HG02970 (cell line): ENCODE measurements at regions not wholly inside any gene's neighbourhood (a gene's known extent, or its start where the extent isn't known, plus 50 kb on each side); places are given as distances from the start of the nearest gene placed in this dataset.
"Not testable (repeated sequence)": the region's sequence is repeated elsewhere in the genome, so short reads cannot be mapped to it uniquely, and the experiment has no call there.

ENCODE experiments used
- ATAC-seq: cut with Tn5 transposase; IDR thresholded peaks from one replicate; pipeline ENCODE4 v1.9.1; 2021; ENCODE audit warnings: mild to moderate bottlenecking, moderate library complexity, moderate number of reproducible peaks; ENCODE audit not compliant: unreplicated experiment, low FRiP score

DNA sequence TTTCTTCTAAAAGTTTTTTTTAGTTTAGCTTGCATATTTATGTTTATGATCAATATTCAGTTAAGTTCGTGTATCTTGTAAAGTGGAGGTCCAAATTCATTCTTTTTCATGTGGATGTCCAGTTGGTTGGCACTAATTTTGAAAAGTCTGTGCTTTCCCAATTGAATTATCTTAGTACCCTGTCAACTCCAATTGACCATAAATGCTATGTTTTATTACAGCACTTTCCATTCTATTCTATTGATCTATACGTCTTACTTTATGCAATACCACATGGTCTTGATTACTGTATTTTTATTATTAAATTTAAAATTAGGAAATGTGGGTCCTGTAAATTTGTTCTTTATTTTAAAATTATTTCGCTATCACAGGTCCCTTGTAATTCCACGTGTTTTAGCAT, 837.6 kb upstream of the SLC10A2 start:
- no peak for ATAC-seq

DNA sequence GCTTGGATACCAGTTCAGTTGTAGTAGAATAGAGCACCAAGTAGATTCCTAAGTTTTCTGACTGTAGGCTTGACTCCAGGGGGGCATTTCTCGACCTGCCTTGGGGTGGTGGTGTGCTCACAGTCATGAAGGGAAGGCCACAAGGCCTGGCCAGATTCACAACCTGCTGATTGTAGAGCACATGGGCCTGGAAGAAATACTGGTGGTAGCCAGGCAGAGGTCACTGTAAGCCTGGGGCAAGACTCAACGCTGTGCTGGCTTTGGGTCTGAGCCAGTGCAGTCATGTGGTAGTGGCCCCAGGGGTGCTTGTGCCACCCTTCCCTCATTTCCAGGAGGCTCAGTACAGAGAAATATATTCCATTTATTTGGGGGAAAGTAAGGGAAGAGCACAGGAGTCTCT, 832.3 kb upstream of the SLC10A2 start:
- ATAC-seq = no peak

DNA sequence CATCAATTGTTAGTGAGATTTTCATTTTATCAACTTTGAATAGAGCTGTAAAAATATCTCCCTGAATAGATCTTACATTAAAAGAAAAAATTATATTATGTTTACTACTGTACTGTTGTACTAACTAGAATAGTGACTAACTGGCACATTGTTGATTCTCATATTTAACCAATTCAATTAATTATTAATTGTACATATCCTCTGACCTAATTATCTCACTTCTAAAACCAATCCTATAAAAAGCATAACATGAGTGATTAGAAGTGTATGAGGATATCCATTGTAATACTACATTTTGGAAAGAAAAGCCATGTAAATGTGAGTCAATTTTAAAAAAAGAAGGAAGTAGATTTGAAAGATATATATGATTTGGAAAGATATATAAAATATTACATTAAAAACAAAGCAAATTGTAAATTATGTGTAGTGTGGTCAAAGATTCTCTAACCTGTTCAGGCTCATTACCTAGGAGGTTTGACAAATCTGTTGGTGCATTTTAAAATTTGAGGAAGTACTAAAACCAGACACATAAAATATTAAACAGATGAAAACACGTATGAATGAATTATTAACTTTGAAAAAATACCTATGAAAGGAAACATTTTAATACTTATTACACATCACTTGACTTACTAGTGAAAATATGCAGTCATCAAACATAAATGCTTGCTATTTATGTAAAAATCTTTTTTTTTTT, 829.8 kb upstream of the SLC10A2 start:
- ATAC-seq = no peak

DNA sequence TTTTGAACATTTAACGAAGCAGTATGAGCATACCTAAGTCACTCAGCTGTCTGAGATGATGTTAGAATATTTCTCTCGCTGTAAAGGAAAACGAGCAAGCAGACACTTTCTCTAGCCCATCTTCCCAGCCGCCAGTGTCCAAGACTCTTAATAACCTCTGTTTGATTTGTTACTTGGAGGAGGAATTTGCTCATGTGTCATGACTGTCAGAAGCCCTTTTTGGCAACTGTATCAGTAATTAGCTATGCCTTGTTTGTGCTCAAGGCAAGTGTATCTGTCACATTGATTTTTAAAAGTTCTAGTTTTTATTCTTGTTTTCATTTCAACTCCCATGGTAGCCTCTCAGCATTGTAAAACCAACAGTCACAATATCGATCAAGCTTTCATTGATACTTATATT, 828.4 kb upstream of the SLC10A2 start:
- ATAC-seq = no peak

DNA sequence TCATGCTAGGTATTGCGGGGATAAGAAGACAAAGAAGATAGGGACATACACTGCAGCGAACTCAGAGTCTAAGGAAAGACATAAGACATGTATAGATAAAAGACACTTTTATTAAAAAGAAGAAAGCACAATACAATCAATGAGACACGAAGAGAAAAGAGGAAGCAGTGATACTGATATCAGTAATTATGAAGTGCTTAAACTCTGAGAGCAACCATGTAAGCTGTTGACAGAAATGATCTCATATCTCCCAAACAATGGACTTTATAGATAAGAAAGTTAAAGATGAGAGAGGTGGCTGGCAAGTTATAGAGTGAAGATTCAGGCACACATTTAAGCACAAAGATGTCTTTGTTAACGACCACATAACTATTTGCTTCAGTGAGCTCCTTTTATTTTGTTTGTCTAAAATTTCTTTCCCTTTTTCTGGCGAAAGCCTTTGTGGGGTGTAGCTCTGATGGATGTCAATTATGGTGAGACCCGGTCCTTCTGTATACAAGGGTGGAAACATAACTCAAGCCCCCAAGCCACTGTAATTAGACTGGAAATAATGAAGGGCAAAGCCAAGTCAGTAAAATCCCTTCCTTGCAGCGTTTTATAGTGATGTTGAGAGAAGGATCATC, 818.0 kb upstream of the SLC10A2 start:
- no peak for ATAC-seq

DNA sequence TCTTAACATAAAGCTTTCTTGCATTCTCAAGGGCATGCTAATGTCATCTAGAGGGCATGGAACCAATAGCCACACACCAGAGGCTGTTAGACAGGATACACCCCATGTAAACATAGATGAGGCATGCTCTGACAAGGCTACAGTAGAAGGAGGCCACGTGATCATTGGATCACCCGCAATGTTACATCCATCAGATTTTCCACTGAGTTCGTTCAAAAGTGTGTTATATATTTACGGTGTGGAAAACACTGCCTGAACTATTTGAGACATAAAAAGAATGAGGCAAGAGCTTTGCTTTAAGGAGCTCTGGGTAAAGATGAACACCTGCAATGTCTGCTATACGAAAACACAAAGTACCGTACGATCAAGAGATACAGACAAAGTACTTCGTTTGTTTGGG, 817.5 kb upstream of the SLC10A2 start:
- no peak for ATAC-seq

DNA sequence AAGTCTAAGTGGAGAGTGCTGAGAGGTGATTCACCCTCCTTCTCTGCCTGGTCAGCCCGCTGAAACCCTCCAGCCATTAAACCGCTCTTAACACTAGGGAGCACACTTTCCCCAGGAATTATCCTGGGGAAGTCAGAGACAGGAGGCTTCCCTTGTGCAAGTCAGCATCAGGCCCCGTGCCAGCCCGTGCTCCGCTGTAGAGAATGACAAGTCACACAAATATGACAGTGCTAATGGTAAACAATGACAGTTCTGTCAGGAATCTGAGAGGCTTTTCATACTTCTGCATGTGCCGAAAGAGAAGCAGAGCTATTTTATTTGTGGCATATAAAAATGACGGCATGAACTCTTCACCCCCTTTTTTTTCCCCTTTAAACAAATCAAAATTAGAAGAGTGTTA, 816.9 kb upstream of the SLC10A2 start:
- ATAC-seq = no peak

DNA sequence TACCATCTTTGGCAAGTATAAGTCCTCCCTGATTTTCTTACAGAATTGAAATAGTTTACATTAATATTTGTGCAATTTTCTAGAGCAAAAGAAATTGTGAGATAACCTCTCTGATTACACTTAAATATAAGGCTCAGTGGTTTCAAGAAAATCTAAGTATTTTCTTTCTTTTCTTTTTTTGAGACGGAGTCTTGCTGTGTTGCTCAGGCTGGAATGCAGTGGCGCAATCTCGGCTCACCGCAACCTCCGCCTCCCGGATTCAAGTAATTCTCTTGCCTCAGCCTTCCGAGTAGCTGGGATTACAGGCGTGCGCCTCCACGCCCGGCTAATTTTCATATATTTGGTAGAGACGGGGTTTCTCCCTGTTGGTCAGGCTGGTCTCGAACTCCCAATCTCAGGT, 813.9 kb upstream of the SLC10A2 start:
- ATAC-seq = not testable (repeated sequence)

DNA sequence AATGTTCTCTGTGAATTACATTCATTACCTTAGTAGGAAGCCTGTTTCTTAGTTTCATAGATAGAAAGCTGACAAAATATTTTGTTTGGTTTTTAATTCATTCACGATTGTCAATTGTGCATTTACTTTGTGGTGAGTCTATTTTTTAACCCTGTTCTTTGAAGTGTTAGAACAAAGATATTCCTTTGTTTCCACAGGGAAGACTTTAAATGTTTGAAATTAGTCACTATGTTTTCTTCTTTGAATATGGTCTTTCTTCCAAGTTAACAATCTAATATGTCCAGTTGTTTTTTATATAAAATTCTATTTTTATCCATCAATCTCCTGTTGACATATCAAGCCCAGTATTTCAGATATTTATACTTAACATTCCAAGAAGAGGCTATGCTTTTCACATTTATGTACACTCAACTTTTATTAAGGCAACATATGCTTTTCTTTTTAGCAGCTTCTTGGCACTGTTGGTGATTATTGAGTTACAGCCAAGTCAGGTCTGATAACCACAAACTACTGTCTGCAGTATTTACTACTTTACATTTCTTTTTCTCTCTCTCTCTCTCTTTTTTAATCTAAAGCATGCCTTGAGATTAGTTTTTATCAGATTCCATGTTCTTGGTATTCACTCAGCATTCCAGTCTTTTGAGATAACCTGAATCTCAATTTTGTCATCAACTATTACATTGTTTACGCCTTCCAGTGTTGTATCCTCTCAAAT, 812.8 kb upstream of the SLC10A2 start:
- no peak for ATAC-seq

DNA sequence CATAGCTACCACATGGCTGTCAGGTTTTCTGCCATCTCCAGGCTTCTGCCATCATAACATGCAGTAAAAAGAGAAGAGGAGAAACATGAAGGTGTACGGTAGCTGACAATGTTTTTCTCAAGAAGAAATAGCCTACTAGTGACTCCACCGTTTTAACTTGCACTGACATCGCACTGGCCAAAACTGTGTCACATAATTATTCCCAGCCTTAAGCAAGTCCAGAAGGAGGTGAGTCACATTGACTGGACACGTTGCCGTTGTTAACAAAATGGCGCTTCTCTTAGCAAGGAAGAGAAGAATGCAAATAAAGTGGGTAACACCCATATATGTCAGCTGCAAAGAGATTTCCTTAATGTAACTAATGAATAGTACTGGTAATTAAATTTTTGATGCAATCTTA, 810.4 kb upstream of the SLC10A2 start:
- ATAC-seq = no peak

DNA sequence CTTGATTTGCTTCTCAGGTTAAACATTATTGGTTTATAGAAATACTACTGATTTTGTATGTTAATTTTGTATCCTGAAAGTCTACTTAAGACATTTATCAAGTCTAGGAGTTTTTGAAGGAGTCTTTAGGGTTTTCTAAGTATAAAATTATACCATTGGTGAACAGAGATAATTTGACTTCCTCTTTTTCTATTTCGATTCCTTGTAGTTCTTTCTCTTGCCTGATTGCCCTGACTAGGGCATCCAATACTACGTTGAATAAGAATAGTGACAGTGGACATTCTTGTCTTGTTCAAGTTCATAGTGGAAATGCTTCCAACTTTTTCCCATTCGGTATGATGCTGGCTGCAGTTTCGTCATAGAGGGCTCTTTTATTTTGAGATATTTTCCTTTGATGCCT, 807.5 kb upstream of the SLC10A2 start:
- ATAC-seq = no peak

DNA sequence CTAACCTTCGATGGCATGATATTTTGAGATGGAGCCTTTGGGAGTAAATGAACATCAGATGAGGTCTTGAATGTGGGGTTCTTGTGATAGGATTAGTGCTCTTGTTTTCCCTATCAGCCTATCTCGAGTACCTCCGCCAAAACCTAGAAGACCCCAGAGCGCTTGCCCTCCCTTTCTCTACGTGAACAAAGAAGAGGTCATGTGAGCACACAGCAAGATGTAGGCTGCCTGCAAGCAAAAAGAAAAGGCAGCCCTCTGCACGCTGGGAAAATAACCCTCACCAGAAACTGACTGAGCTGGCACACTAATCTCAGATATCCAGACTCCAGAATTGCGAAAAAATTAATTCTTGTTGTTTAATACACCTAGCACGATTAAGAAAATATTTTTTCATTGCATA, 799.8 kb upstream of the SLC10A2 start:
- ATAC-seq = no peak

DNA sequence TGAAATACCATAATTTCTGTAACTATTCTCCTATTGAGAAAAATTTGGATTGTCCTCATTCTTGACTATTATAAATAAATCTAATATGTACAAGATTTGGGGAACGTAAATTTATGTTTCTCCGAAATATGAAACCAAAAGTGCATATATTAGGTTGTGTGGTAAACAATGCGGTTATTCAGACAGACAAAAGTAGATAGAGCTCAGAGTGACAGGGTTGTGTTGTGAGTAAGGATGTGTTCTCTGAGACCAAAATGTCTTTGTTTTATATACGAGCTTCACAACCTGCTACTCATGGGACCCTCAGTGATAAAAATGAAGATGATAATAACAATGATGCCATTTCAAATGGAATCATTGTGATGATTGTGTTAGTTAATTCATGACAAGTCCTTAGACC, 796.3 kb upstream of the SLC10A2 start:
- no peak for ATAC-seq

DNA sequence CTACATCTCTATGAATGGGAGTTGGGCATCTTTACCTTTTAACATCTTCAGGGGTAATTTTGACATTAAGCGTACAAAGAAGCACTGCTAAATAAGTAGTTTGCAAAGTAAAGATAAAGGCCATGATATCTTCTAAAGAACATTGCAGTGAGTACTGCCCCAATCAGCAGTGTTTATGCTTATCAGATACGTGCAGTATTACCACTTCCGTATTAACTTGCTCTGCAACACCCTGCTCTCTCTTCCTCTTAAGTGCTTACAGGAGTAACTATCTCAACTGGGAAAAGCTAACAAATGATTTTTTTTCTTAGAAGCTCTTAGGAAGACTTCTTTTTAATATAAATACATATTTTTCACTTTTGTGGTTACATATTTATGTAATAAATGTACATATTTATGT, 793.7 kb upstream of the SLC10A2 start:
- ATAC-seq = no peak

DNA sequence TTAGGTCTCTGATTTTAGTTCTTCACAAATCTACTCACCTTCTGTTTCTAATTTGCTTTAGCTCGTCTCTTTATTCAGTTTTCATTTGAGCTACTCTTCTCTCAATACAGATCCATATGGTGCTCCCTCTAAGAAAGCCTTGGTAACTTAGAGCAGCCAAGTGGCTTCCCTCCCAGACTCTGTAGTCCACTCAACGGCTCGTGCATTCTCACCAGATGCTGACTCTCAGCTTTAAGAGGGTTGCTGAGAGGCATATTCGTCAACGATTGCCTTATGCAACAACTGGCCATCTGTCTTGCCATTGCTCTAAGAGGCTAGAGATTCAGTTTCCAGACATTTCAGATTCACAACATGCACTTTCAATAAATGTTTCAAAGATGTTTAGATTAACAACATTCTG, 785.8 kb upstream of the SLC10A2 start:
- no peak for ATAC-seq

DNA sequence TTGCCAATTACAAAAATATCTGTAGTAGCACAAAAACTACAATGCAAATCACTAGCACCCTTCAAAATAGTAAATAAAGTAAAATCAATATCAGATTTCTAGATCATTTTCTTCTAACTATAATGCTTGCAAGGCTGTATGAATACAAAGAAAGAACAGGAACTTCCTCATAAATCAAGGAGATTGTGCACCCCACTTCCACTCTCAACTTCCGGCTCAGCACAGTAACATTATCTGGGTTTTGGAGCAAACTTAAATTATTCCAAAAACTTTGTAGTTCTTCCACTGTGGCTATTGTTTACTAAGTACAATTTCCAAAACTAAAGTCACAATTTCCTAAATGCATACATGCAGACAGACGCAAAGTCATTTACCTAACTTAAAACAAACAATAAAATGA, 778.3 kb upstream of the SLC10A2 start:
- no peak for ATAC-seq

DNA sequence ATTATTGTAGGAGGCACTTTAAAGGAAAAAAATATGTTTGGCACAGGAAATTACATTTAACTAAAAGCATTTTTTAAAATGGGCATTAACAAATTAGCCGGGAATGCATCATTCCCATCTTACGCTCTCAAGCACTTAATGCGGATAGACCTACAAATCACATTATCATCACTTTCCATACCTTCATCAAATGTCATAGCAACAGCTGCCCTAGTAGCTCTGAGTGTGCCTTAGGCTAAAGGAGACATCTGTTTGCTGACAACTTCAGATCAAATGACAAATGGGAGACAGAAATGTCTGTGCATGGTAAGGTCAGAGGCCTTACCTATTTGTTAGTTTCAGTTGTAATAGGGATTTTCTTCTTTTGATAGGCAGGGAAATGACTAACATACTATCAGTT, 773.2 kb upstream of the SLC10A2 start:
- ATAC-seq = no peak

DNA sequence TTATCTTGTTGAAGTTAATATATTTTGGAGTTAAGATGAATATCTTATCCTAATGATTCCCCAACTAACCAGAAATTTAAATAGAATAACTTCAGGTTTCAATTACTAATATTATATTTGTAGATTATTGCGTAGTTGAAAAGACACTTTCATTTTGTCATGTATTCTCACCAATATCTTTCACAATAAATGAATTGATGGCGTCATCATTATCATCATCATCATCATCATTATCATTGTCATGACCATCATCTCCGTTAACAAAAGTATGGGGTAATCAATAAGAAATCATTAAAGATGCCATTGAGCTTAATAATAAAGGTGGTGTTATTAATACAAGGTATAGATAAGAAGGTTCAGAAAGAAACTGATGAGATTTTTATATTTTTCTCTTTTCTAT, 768.8 kb upstream of the SLC10A2 start:
- no peak for ATAC-seq

DNA sequence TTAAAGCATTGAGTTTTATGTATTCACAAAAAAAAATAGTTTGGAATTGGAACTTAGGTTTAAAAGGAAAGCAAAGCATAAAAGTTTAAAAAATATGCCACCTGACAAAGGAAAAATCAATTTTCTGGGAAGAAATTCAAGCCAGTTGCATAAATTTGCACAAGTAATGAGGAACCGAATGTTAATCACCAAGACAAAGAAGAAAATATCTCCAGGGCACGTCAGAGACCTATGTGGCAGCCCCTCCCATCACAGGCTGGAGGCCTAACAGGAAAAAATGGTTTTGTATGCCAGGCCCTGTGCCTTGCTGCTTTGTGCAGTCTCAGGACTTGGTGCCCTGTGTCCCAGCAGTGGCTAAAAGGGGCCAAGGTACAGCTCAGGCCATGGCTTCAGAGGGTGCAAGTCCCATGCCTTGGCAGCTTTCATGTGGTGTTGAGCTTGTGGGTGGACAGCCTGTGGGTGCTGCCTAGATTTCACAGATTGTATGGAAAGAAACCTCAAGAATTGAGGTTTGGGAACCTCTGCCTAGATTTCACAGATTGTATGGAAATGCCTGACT, 767.2 kb upstream of the SLC10A2 start:
- no peak for ATAC-seq

DNA sequence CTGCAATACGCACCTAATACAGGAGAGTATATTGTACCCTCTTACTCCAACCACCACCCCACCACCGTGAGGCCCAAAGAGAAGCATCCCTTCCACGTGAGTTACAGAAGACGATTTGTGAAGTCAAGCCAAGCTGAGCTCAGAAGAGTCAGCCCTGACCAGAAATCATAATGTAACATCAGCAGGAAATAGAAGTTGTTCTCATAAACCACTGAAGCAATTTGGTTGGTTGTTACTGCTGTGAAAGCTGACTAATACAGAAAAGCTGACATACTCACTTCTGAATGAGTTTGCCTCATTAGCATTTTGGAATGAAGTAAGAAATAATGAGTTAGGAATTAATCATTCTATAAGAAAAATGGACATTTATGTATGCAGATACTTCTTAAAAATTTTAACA, 749.4 kb upstream of the SLC10A2 start:
- ATAC-seq = no peak

DNA sequence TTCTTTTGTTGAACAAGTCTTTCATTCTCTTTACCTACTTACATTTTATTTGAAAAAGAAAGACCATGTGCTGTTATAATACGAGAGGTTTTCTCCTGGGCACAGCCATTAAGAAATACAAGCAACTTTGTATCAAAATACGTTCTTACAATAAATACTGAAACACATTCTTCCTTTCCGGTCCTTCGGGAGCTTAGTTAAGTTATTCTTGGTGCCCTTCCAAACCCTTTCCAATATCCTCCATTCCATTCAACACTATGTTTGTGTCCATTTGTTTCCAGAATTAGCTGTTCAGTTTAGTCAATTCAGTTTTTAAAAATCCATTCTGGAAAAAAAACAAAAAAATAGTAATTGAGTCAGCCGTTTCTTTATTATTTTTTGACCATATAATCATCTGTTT, 746.8 kb upstream of the SLC10A2 start:
- ATAC-seq = no peak

DNA sequence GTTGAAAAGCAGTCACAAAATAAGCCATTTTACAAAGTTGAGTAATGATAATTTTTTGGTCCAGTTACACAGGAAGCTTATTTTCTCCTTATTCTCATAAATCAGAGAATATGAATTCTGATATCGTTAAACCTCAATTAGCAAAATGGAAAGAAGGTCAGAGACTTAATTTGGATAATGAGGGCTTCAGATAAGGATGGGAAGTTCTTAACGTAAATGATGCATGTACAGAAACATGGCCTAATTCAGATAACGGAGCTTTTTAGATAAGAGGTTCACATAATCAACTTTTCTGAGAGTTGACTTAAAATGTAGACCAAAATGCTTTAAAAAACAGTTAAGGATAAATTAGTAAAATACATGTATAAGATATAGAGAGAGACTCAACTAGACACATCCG, 746.3 kb upstream of the SLC10A2 start:
- no peak for ATAC-seq
